ENCODE measurements at regions not wholly inside any gene's neighbourhood (a gene's known extent, or its start where the extent isn't known, plus 50 kb on each side); places are given as distances from the start of the nearest gene placed in this dataset.
"Not testable (repeated sequence)": the region's sequence is repeated elsewhere in the genome, so short reads cannot be mapped to it uniquely, and the experiment has no call there.

GRCh38 chr4:96389770-96390169 is 549.9 kb downstream of the PDHA2 start:
- Histone ChIP-seq H3K36me3 (ENCODE audit: insufficient read depth, low read depth, low read length) (no peaks in the 10 kb centered on the region), H3K27me3 (ENCODE audit: insufficient read depth, low read length) (no peaks in the 10 kb centered on the region), H3K9me3 (ENCODE audit: insufficient read depth, low read depth, low read length) (no peaks in the 10 kb centered on the region), H3K9ac (ENCODE audit: low read depth, low read length) (no peak overlapping the region), H3K27ac (ENCODE audit: low read length) (no peak overlapping the region), H3K4me3 (ENCODE audit: low read length) (no peak overlapping the region), H3K4me1 (ENCODE audit: insufficient read depth, low read length) (no peaks in the 10 kb centered on the region)

DNA sequence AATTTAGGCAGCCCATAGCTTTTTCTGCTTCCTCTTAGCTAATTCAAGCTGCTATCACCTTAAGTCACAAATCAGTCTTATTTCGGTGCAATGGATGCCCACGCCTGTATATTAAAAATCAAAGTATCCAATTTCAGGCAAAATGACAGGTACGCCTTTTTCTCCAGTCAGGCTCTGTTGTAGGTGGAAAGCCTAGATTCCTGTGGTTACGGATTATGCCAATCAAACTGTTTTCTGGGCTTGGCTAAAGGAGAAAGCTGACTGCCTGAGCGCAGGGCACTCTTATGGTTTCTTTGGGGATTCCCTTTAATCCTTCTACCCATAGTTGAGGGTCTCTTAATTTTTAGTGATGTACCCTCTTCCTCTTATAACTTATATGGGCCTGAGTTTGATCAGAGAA is 550.5 kb downstream of the PDHA2 start:
- H3K27me3 ChIP-seq (ENCODE audit: insufficient read depth, low read length), result no peaks in the 10 kb centered on the region
- H3K9ac ChIP-seq (ENCODE audit: low read depth, low read length), result no peak overlapping the region

GRCh38 chr4:96395747-96396146 is 555.9 kb downstream of the PDHA2 start:
- Histone ChIP-seq H3K9ac (ENCODE audit: low read depth, low read length) (no peak overlapping the region), H3K36me3 (ENCODE audit: insufficient read depth, low read depth, low read length) (no peaks in the 10 kb centered on the region), H3K4me1 (ENCODE audit: insufficient read depth, low read length) (no peaks in the 10 kb centered on the region), H3K4me3 (ENCODE audit: low read length) (no peak overlapping the region), H3K27me3 (ENCODE audit: insufficient read depth, low read length) (no peaks in the 10 kb centered on the region), H3K27ac (ENCODE audit: low read length) (no peak overlapping the region), H3K9me3 (ENCODE audit: insufficient read depth, low read depth, low read length) (no peaks in the 10 kb centered on the region)

More for the DNA sequence above, 550.5 kb downstream of the PDHA2 start:
- H3K27ac ChIP-seq (ENCODE audit: low read length), result no peak overlapping the region
- H3K4me3 ChIP-seq (ENCODE audit: low read length), result no peak overlapping the region
- no peaks in the 10 kb centered on the region for H3K9me3 ChIP-seq (ENCODE audit: insufficient read depth, low read depth, low read length)
- no peaks in the 10 kb centered on the region for H3K36me3 ChIP-seq (ENCODE audit: insufficient read depth, low read depth, low read length)
- H3K4me1 ChIP-seq (ENCODE audit: insufficient read depth, low read length), result no peaks in the 10 kb centered on the region

GRCh38 chr4:96406742-96407141 is 566.8 kb downstream of the PDHA2 start:
- no peaks in the 10 kb centered on the region for H3K36me3 ChIP-seq (ENCODE audit: insufficient read depth, low read depth, low read length)
- no peak overlapping the region for H3K27ac ChIP-seq (ENCODE audit: low read length)
- no peaks in the 10 kb centered on the region for H3K27me3 ChIP-seq (ENCODE audit: insufficient read depth, low read length)
- no peak overlapping the region for H3K9ac ChIP-seq (ENCODE audit: low read depth, low read length)
- no peaks in the 10 kb centered on the region for H3K9me3 ChIP-seq (ENCODE audit: insufficient read depth, low read depth, low read length)
- H3K4me3 ChIP-seq (ENCODE audit: low read length), result no peak overlapping the region
- no peaks in the 10 kb centered on the region; the same call in 1 of the 2 replicates for H3K4me1 ChIP-seq (ENCODE audit: insufficient read depth, low read length)

GRCh38 chr4:96407225-96407624 is 567.3 kb downstream of the PDHA2 start:
- Histone ChIP-seq H3K27ac (ENCODE audit: low read length) (no peak overlapping the region), H3K27me3 (ENCODE audit: insufficient read depth, low read length) (no peaks in the 10 kb centered on the region), H3K9me3 (ENCODE audit: insufficient read depth, low read depth, low read length) (no peaks in the 10 kb centered on the region), H3K9ac (ENCODE audit: low read depth, low read length) (no peak overlapping the region), H3K4me1 (ENCODE audit: insufficient read depth, low read length) (no peaks in the 10 kb centered on the region; the same call in 1 of the 2 replicates), H3K4me3 (ENCODE audit: low read length) (no peak overlapping the region), H3K36me3 (ENCODE audit: insufficient read depth, low read depth, low read length) (no peaks in the 10 kb centered on the region)

DNA sequence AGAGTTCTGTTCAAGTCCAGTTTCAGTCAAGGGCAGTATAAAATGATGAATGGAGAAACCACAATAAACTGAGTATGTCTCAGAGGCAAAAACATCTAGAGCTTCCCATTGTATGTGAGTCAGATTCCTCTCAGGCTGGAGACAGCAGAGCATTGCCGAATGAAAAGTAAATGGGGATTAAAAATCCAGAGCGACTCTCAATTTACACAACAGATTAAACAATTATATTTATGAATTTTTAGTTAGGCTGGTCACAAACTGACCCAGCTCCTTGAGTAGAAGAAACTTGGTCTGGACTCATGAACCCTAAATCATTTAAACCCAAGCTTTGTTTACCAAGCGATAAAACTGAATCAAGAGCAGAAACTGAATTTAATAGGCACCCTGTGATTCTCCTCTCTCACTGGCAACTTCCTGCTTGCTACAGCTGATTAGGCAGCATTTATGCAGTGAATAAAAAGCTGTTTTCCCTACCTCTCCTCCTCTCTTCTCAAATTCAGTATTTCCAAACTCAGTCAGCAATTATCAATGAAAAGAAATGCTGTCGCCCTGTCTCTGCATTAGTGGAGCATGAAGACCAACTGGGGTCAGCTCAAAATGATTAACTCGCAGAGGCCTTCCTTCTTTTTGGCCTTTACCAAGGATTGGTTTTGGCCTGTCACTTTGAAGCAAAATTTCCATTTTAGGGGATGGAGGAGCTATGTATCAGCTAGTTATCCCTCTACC is 568.0 kb downstream of the PDHA2 start:
- H3K36me3 ChIP-seq (ENCODE audit: insufficient read depth, low read depth, low read length), result no peaks in the 10 kb centered on the region
- H3K9me3 ChIP-seq (ENCODE audit: insufficient read depth, low read depth, low read length), result no peaks in the 10 kb centered on the region
- no peak overlapping the region for H3K27ac ChIP-seq (ENCODE audit: low read length)
- no peaks in the 10 kb centered on the region; the same call in 1 of the 2 replicates for H3K4me1 ChIP-seq (ENCODE audit: insufficient read depth, low read length)
- no peak overlapping the region for H3K9ac ChIP-seq (ENCODE audit: low read depth, low read length)
- no peaks in the 10 kb centered on the region for H3K27me3 ChIP-seq (ENCODE audit: insufficient read depth, low read length)
- H3K4me3 ChIP-seq (ENCODE audit: low read length), result no peak overlapping the region

DNA sequence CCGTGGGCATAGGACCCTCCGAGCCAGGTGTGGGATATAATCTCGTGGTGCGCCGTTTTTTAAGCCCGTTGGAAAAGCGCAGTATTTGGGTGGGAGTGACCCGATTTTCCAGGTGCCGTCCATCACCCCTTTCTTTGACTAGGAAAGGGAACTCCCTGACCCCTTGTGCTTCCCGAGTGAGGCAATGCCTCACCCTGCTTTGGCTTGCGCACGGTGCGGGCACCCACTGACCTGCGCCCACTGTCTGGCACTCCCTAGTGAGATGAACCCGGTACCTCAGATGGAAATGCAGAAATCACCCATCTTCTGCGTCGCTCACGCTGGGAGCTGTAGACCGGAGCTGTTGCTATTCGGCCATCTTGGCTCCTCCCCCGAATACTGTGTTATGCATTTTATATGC is 575.0 kb downstream of the PDHA2 start:
- H3K4me1 ChIP-seq (ENCODE audit: insufficient read depth, low read length); H3K9ac ChIP-seq (ENCODE audit: low read depth, low read length); H3K4me3 ChIP-seq (ENCODE audit: low read length): not testable (repeated sequence)

GRCh38 chr4:96429657-96430056 is 589.8 kb downstream of the PDHA2 start:
- Histone ChIP-seq H3K27me3 (ENCODE audit: insufficient read depth, low read length) (no peaks in the 10 kb centered on the region), H3K4me3 (ENCODE audit: low read length) (no peak overlapping the region), H3K9me3 (ENCODE audit: insufficient read depth, low read depth, low read length) (no peaks in the 10 kb centered on the region; the same call in 1 of the 2 replicates), H3K36me3 (ENCODE audit: insufficient read depth, low read depth, low read length) (no peaks in the 10 kb centered on the region), H3K9ac (ENCODE audit: low read depth, low read length) (no peak overlapping the region), H3K27ac (ENCODE audit: low read length) (no peak overlapping the region), H3K4me1 (ENCODE audit: insufficient read depth, low read length) (no peaks in the 10 kb centered on the region)

More for the DNA sequence above, 575.0 kb downstream of the PDHA2 start:
- not testable (repeated sequence) for H3K9me3 ChIP-seq (ENCODE audit: insufficient read depth, low read depth, low read length); H3K36me3 ChIP-seq (ENCODE audit: insufficient read depth, low read depth, low read length); H3K27me3 ChIP-seq (ENCODE audit: insufficient read depth, low read length); H3K27ac ChIP-seq (ENCODE audit: low read length)

DNA sequence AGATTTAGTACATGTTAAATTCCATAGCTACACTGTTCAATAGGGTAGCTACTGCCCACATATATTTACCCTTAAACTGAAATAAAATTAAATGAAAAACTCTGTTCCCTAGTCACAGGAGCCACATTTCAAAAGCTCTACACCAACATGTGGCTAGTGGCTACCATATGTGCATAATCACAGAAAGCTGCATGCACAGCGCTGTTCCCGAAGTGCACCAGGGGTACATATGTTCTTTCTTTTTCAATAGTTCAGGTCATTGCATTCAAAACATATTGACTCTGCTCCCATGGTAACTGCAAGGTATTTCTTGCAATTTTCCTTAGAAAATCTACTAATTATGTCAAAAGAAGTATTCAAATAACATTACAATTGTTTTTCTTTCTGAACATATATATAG is 591.2 kb downstream of the PDHA2 start:
- Histone ChIP-seq H3K4me1 (ENCODE audit: insufficient read depth, low read length) (no peaks in the 10 kb centered on the region), H3K9ac (ENCODE audit: low read depth, low read length) (no peak overlapping the region), H3K27me3 (ENCODE audit: insufficient read depth, low read length) (no peaks in the 10 kb centered on the region), H3K36me3 (ENCODE audit: insufficient read depth, low read depth, low read length) (no peaks in the 10 kb centered on the region), H3K9me3 (ENCODE audit: insufficient read depth, low read depth, low read length) (no peaks in the 10 kb centered on the region), H3K4me3 (ENCODE audit: low read length) (no peak overlapping the region), H3K27ac (ENCODE audit: low read length) (no peak overlapping the region)

GRCh38 chr4:96448315-96448872 is 608.5 kb downstream of the PDHA2 start:
- H3K9ac ChIP-seq (ENCODE audit: low read depth, low read length), result no peak overlapping the region
- H3K36me3 ChIP-seq (ENCODE audit: insufficient read depth, low read depth, low read length), result no peaks in the 10 kb centered on the region
- H3K27ac ChIP-seq (ENCODE audit: low read length), result no peak overlapping the region
- peaks cover 37% of the 10 kb centered on the region for H3K9me3 ChIP-seq (ENCODE audit: insufficient read depth, low read depth, low read length)
- H3K27me3 ChIP-seq (ENCODE audit: insufficient read depth, low read length), result no peaks in the 10 kb centered on the region
- no peak overlapping the region for H3K4me3 ChIP-seq (ENCODE audit: low read length)
- H3K4me1 ChIP-seq (ENCODE audit: insufficient read depth, low read length), result no peaks in the 10 kb centered on the region

DNA sequence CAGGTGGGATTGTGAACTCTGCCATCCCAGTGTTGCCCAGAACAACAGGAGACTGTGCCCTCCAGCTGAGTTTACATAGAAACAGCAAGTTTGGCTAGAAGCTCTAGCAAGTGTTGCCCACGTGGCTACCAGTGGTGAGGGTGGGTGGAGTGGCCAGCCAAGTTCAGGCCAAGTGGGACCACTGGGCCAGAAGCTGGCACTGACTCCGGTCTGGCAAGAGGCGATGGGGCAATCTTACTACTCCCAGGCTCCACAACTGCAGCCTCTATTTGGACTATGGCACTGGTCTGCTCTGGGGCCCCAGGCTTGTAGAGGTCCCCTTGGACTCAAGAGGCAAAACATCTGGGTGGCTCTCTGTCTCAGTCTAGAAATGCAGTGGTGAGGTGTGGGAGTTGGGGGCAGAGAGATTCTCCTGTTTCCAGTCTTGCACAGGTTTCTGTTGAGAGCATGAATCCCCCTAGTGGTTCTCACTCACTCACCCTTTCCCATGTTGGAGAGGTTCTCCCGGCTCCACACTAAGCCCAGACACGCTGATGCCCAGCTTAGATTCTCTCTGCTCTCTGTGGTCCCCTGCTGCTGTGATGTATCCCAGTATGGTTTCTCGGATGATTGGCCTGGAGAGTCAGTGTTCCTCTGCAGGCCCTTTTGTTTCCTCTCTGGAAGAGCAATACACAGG is 615.3 kb downstream of the PDHA2 start:
- Histone ChIP-seq H3K27ac (ENCODE audit: low read length) (no peak overlapping the region), H3K9me3 (ENCODE audit: insufficient read depth, low read depth, low read length) (peaks cover 2% of the 10 kb centered on the region; the same call in 1 of the 2 replicates), H3K27me3 (ENCODE audit: insufficient read depth, low read length) (no peaks in the 10 kb centered on the region), H3K36me3 (ENCODE audit: insufficient read depth, low read depth, low read length) (no peaks in the 10 kb centered on the region), H3K4me1 (ENCODE audit: insufficient read depth, low read length) (no peaks in the 10 kb centered on the region), H3K9ac (ENCODE audit: low read depth, low read length) (no peak overlapping the region), H3K4me3 (ENCODE audit: low read length) (no peak overlapping the region)

DNA sequence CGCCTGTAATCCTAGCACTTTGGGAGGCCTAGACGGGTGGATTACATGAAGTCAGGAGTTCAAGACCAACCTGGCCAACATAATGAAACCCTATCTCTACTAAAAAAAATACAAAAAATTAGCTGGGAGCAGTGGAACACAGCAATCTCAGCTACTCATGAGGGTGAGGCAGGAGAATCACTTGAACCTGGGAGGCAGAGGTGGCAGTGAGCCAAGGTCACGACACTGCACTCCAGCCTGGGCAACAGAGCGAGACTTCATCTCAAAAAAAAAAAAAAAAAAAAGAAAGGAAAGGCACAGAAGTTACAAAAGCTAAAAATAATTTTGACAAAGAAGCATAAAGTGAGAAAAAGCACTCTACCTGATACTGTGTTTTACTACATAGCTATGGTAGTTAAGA is 618.1 kb downstream of the PDHA2 start:
- H3K9ac ChIP-seq (ENCODE audit: low read depth, low read length); H3K27ac ChIP-seq (ENCODE audit: low read length); H3K36me3 ChIP-seq (ENCODE audit: insufficient read depth, low read depth, low read length); H3K4me1 ChIP-seq (ENCODE audit: insufficient read depth, low read length); H3K9me3 ChIP-seq (ENCODE audit: insufficient read depth, low read depth, low read length); H3K27me3 ChIP-seq (ENCODE audit: insufficient read depth, low read length); H3K4me3 ChIP-seq (ENCODE audit: low read length): not testable (repeated sequence)
